GM21381 (cell line): ENCODE measurements at regions not wholly inside any gene's neighbourhood (a gene's known extent, or its start where the extent isn't known, plus 50 kb on each side); places are given as distances from the start of the nearest gene placed in this dataset.
A peak's percentile ranks its signal among the peaks of the same experiment; 100 is the strongest.
"Not testable (repeated sequence)": the region's sequence is repeated elsewhere in the genome, so short reads cannot be mapped to it uniquely, and the experiment has no call there.

Source experiments
- ATAC-seq: cut with Tn5 transposase; IDR thresholded peaks from one replicate; pipeline ENCODE4 v1.9.1; 2021; ENCODE audit warnings: mild to moderate bottlenecking, moderate library complexity; ENCODE audit not compliant: unreplicated experiment

- no peak for ATAC-seq
Observed at GRCh38 chr11:35046681-35047080, 92.3 kb upstream of the CD44 start.

- no peak for ATAC-seq
Observed at GRCh38 chr11:35047179-35047578, 91.8 kb upstream of the CD44 start.

- no peak for ATAC-seq
Observed at GRCh38 chr11:35047769-35048168, 91.2 kb upstream of the CD44 start.

GRCh38 chr11:35048346-35048745 lies 90.6 kb upstream of the CD44 start:
- ATAC-seq = not testable (repeated sequence)

GRCh38 chr11:35049859-35050531 lies 89.0 kb upstream of the CD44 start:
- no peak for ATAC-seq

GRCh38 chr11:35050541-35050995 lies 88.4 kb upstream of the CD44 start:
- no peak for ATAC-seq

- no peak for ATAC-seq
Observed at GRCh38 chr11:35056391-35057093, 82.4 kb upstream of the CD44 start.

- no peak for ATAC-seq
Observed at GRCh38 chr11:35057926-35058668, 80.9 kb upstream of the CD44 start.

GRCh38 chr11:35058669-35059434 lies 80.1 kb upstream of the CD44 start:
- ATAC-seq = no peak

GRCh38 chr11:35061516-35062440 lies 77.2 kb upstream of the CD44 start:
- no peak for ATAC-seq

- ATAC-seq = no peak
Observed at GRCh38 chr11:35063488-35063931, 75.5 kb upstream of the CD44 start.

GRCh38 chr11:35064114-35064800 lies 74.7 kb upstream of the CD44 start:
- ATAC-seq = no peak

- ATAC-seq = no peak
Observed at GRCh38 chr11:35065566-35065965, 73.4 kb upstream of the CD44 start.

GRCh38 chr11:35066030-35066429 lies 72.9 kb upstream of the CD44 start:
- ATAC-seq = no peak

GRCh38 chr11:35066783-35067423 lies 72.1 kb upstream of the CD44 start:
- ATAC-seq = peak; percentile 78

GRCh38 chr11:35071722-35072121 lies 67.2 kb upstream of the CD44 start:
- ATAC-seq = no peak

- ATAC-seq = no peak
Observed at GRCh38 chr11:35073691-35074419, 65.1 kb upstream of the CD44 start.
